HepG2 (cell line): ENCODE measurements at regions not wholly inside any gene's neighbourhood (a gene's known extent, or its start where the extent isn't known, plus 50 kb on each side); places are given as distances from the start of the nearest gene placed in this dataset.

Source experiments
- BRCA1 ChIP-seq: sonication (generic); formaldehyde crosslinking; IDR thresholded peaks from 2 replicates; pipeline ENCODE4 v1.4.0; 2020; ENCODE audit warnings: missing genetic modification reagents
- ETV5 ChIP-seq: IDR thresholded peaks from 2 replicates; pipeline ENCODE4 v1.6.1; 2018; ENCODE audit warnings: missing biosample characterization, missing genetic modification reagents, inconsistent platforms, borderline replicate concordance
- FOXA1 ChIP-seq, 2 experiments: fragments of 450-650 bp in 1 of 2; sonication (generic) in 1 of 2; formaldehyde crosslinking in 1 of 2; IDR thresholded peaks; 2 replicates each; pipeline versions ENCODE4 v1.4.0 to v1.6.1; 2016 to 2020; ENCODE audit warnings: missing genetic modification reagents in 1 of 2
- JUND ChIP-seq: sonication (generic); formaldehyde crosslinking; IDR thresholded peaks from 2 replicates; pipeline ENCODE4 v1.8.0; 2022; ENCODE audit warnings: mild to moderate bottlenecking, missing genetic modification reagents
- POLR2A ChIP-seq, 2 experiments: IDR thresholded peaks; 2 replicates each; pipeline ENCODE4 v1.6.1; 2011; ENCODE audit warnings: low read depth in 2 of 2, low read length in 2 of 2, mild to moderate bottlenecking in 1 of 2, moderate library complexity in 1 of 2; ENCODE audit not compliant: insufficient read depth in 1 of 2
- REST ChIP-seq, 2 experiments: IDR thresholded peaks; 2 replicates each; pipeline ENCODE4 v1.6.1; 2011 to 2012; ENCODE audit warnings: low read length in 2 of 2, borderline replicate concordance in 1 of 2, low read depth in 1 of 2, mild to moderate bottlenecking in 1 of 2, moderate library complexity in 1 of 2
- STAT6 ChIP-seq: sonication (generic); formaldehyde crosslinking; IDR thresholded peaks from 2 replicates; pipeline ENCODE4 v1.4.0; 2020; ENCODE audit warnings: missing genetic modification reagents, mild to moderate bottlenecking, borderline replicate concordance
- ZNF670 ChIP-seq: sonication (generic); formaldehyde crosslinking; IDR thresholded peaks from 2 replicates; pipeline ENCODE4 v1.8.0; 2022; ENCODE audit warnings: mild to moderate bottlenecking, missing genetic modification reagents, borderline replicate concordance
- ZNF704 ChIP-seq: sonication (generic); formaldehyde crosslinking; IDR thresholded peaks from 2 replicates; pipeline ENCODE4 v1.8.1; 2023; ENCODE audit warnings: mild to moderate bottlenecking, inconsistent platforms, moderate library complexity, missing genetic modification reagents, borderline replicate concordance

DNA sequence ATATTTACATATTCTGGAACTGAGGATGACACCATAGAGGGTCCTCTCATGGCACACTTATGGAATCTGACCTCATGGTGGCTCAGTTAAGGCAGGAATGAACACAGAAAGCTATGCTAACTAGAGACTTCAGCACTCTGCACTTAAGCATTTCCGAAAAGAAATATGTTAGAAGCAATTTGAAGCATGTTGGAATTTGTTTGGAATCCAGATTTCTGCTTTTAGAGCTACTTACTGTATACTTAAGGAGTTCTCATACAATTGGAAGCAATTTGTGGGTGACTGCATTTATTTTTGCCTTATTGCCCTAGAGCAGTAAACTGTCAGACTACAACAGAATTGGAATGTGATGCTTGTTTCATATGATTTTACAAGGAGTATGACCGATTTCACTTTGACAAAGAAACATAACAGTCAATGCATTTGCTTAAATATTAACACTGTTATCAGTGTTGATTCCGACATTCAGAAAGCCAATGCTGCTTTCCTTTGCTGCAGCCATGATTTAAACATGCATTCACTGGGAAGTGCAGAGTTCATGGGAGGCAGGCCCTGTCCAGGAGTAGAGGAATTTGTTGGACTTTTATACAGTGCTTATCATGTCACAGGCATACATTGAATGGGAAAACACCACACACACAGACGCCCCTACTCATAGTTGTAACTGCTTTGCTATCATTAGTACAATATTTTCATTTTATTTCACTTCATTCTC, 244.4 kb downstream of the SAMD5 start:
- TF ChIP-seq POLR2A (IDR thresholded peaks at IDR 0.05; ENCODE audit: insufficient read depth in 1 of 2, low read depth in 2 of 2, low read length in 2 of 2) (no peak), JUND (CRISPR knock-in tag) (no peak), ZNF670 (no peak), STAT6 (CRISPR knock-in tag) (no peak), REST (IDR thresholded peaks at IDR 0.05; ENCODE audit: borderline replicate concordance in 1 of 2, low read depth in 1 of 2, low read length in 2 of 2) (no peak), ETV5 (no peak), FOXA1 (IDR thresholded peaks at IDR 0.05) (no peak), FOXA1 (CRISPR knock-in tag; IDR thresholded peaks at IDR 0.05) (no peak), ZNF704 (CRISPR knock-in tag) (no peak), BRCA1 (CRISPR knock-in tag) (no peak)
